ENCODE measurements at regions not wholly inside any gene's neighbourhood (a gene's known extent, or its start where the extent isn't known, plus 50 kb on each side); places are given as distances from the start of the nearest gene placed in this dataset.

GRCh38 chr20:20820104-20820503 is 107.7 kb upstream of the RALGAPA2 start (continued):
- TF ChIP-seq THAP11 (CRISPR knock-in tag; IDR thresholded peaks at IDR 0.05) (peak; percentile 48; the same call in 1 of the 2 replicates), ZSCAN22 (CRISPR knock-in tag; IDR thresholded peaks at IDR 0.05) (no peak), ZNF629 (CRISPR knock-in tag; conservative IDR thresholded peaks at IDR 0.05) (peak; percentile 80), ZMYM4 (CRISPR knock-in tag; IDR thresholded peaks at IDR 0.05) (0 out of 2 replicates have a peak, but pooled peaks have one; percentile 10), GABPA (IDR thresholded peaks at IDR 0.05; ENCODE audit: low read depth, low read length) (peak; percentile 60), GABPA (CRISPR knock-in tag; IDR thresholded peaks at IDR 0.05; ENCODE audit: low read depth) (peak; percentile 90), KDM2A (CRISPR knock-in tag; IDR thresholded peaks at IDR 0.05; ENCODE audit: borderline replicate concordance, low read depth) (0 out of 2 replicates have a peak, but pooled peaks have one; percentile 18), FOXO4 (CRISPR knock-in tag; conservative IDR thresholded peaks at IDR 0.05) (0 out of 2 replicates have a peak, but pooled peaks have one; percentile 42), KAT8 (CRISPR knock-in tag; IDR thresholded peaks at IDR 0.05) (peak; percentile 45; the same call in 1 of the 2 replicates), SMARCC2 (IDR thresholded peaks at IDR 0.05) (no peak), HOMEZ (CRISPR knock-in tag; IDR thresholded peaks at IDR 0.05; ENCODE audit: low read depth) (peak; percentile 38; the same call in 1 of the 2 replicates), GABPB1 (CRISPR knock-in tag; IDR thresholded peaks at IDR 0.05) (peak; percentile 79; the same call in 1 of the 2 replicates), STAG1 (CRISPR knock-in tag; IDR thresholded peaks at IDR 0.05) (0 out of 2 replicates have a peak, but pooled peaks have one; percentile 33), ZNF280D (CRISPR knock-in tag; IDR thresholded peaks at IDR 0.05) (peak; percentile 32; the same call in 1 of the 2 replicates), HMGXB4 (CRISPR knock-in tag; IDR thresholded peaks at IDR 0.05; ENCODE audit: borderline replicate concordance in 1 of 2, low read depth in 1 of 2) (peak in 1 of 2 experiments; percentile 45; a peak in 1 of 4 replicates)
- TF ChIP-seq, protein P1, sequence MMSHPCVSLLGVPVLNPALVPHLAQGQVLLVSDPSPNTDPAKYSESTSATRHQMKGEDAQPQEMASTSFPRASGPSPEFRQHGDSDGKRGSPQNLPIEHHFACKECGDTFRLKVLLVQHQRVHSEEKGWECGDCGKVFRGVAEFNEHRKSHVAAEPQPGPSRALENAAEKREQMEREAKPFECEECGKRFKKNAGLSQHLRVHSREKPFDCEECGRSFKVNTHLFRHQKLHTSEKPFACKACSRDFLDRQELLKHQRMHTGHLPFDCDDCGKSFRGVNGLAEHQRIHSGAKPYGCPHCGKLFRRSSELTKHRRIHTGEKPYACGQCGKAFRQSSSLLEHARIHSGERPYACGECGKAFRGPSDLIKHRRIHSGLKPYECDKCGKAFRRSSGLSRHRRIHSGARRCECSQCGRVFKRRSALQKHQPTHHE (CRISPR knock-in tag; IDR thresholded peaks at IDR 0.05; ENCODE audit: borderline replicate concordance): no peak
- TF ChIP-seq, protein P2, sequence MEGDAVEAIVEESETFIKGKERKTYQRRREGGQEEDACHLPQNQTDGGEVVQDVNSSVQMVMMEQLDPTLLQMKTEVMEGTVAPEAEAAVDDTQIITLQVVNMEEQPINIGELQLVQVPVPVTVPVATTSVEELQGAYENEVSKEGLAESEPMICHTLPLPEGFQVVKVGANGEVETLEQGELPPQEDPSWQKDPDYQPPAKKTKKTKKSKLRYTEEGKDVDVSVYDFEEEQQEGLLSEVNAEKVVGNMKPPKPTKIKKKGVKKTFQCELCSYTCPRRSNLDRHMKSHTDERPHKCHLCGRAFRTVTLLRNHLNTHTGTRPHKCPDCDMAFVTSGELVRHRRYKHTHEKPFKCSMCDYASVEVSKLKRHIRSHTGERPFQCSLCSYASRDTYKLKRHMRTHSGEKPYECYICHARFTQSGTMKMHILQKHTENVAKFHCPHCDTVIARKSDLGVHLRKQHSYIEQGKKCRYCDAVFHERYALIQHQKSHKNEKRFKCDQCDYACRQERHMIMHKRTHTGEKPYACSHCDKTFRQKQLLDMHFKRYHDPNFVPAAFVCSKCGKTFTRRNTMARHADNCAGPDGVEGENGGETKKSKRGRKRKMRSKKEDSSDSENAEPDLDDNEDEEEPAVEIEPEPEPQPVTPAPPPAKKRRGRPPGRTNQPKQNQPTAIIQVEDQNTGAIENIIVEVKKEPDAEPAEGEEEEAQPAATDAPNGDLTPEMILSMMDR (CRISPR knock-in tag; IDR thresholded peaks at IDR 0.05): peak; percentile 66
- TF ChIP-seq, protein P3, sequence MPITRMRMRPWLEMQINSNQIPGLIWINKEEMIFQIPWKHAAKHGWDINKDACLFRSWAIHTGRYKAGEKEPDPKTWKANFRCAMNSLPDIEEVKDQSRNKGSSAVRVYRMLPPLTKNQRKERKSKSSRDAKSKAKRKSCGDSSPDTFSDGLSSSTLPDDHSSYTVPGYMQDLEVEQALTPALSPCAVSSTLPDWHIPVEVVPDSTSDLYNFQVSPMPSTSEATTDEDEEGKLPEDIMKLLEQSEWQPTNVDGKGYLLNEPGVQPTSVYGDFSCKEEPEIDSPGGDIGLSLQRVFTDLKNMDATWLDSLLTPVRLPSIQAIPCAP (CRISPR knock-in tag; IDR thresholded peaks at IDR 0.05; ENCODE audit: low read depth): no peak
